HL-60 (cell line): ENCODE measurements at regions not wholly inside any gene's neighbourhood (a gene's known extent, or its start where the extent isn't known, plus 50 kb on each side); places are given as distances from the start of the nearest gene placed in this dataset.

Source experiments
- GABPA ChIP-seq: IDR thresholded peaks from 2 replicates; pipeline ENCODE4 v1.6.1; 2012; ENCODE audit warnings: low read depth
- POLR2AphosphoS5 ChIP-seq: IDR thresholded peaks from 2 replicates; pipeline ENCODE4 v1.6.1; 2012; ENCODE audit warnings: low read depth
- TF ChIP-seq, protein P1 (sequence below): IDR thresholded peaks from one replicate; pipeline ENCODE4 v1.5.1; 2011; ENCODE audit warnings: low read length, control low read depth, inconsistent platforms; ENCODE audit not compliant: insufficient read depth
- TF ChIP-seq, protein P2 (sequence below): IDR thresholded peaks from 2 replicates; pipeline ENCODE4 v1.6.1; 2012; ENCODE audit warnings: low read depth; ENCODE audit not compliant: insufficient replicate concordance

DNA sequence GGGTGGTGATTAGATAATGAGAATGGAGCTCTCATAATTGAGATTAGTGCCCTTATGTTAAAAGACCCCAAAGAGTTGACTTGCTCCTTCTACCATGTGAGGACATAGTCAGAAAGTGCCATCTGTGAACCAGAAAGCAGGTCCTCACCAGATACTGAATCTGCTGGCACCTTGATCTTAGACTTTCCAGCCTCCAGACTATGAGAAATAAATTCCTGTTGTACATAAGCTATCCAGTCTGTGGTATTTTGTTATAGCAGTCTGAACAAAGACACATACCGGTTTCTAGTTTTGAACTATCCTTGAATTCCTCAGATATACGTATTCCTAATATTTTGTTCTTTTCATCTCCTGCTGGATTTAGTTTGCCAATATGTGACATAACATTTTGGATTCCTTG is 228.1 kb downstream of the FZD1 start:
- TF ChIP-seq, protein P1, sequence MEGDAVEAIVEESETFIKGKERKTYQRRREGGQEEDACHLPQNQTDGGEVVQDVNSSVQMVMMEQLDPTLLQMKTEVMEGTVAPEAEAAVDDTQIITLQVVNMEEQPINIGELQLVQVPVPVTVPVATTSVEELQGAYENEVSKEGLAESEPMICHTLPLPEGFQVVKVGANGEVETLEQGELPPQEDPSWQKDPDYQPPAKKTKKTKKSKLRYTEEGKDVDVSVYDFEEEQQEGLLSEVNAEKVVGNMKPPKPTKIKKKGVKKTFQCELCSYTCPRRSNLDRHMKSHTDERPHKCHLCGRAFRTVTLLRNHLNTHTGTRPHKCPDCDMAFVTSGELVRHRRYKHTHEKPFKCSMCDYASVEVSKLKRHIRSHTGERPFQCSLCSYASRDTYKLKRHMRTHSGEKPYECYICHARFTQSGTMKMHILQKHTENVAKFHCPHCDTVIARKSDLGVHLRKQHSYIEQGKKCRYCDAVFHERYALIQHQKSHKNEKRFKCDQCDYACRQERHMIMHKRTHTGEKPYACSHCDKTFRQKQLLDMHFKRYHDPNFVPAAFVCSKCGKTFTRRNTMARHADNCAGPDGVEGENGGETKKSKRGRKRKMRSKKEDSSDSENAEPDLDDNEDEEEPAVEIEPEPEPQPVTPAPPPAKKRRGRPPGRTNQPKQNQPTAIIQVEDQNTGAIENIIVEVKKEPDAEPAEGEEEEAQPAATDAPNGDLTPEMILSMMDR, result no peak
- TF ChIP-seq GABPA (no peak), POLR2AphosphoS5 (no peak)
- TF ChIP-seq, protein P2, sequence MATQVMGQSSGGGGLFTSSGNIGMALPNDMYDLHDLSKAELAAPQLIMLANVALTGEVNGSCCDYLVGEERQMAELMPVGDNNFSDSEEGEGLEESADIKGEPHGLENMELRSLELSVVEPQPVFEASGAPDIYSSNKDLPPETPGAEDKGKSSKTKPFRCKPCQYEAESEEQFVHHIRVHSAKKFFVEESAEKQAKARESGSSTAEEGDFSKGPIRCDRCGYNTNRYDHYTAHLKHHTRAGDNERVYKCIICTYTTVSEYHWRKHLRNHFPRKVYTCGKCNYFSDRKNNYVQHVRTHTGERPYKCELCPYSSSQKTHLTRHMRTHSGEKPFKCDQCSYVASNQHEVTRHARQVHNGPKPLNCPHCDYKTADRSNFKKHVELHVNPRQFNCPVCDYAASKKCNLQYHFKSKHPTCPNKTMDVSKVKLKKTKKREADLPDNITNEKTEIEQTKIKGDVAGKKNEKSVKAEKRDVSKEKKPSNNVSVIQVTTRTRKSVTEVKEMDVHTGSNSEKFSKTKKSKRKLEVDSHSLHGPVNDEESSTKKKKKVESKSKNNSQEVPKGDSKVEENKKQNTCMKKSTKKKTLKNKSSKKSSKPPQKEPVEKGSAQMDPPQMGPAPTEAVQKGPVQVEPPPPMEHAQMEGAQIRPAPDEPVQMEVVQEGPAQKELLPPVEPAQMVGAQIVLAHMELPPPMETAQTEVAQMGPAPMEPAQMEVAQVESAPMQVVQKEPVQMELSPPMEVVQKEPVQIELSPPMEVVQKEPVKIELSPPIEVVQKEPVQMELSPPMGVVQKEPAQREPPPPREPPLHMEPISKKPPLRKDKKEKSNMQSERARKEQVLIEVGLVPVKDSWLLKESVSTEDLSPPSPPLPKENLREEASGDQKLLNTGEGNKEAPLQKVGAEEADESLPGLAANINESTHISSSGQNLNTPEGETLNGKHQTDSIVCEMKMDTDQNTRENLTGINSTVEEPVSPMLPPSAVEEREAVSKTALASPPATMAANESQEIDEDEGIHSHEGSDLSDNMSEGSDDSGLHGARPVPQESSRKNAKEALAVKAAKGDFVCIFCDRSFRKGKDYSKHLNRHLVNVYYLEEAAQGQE, result no peak
